H7 (cell line): ENCODE measurements at regions not wholly inside any gene's neighbourhood (a gene's known extent, or its start where the extent isn't known, plus 50 kb on each side); places are given as distances from the start of the nearest gene placed in this dataset.
"Not testable (repeated sequence)": the region's sequence is repeated elsewhere in the genome, so short reads cannot be mapped to it uniquely, and the experiment has no call there.

Source experiments
- DNase-seq: peaks from one replicate; pipeline ENCODE4 v3.0.0; 2012
- H3K27me3 ChIP-seq: 2 replicates; pipeline ENCODE4 v1.6.0; 2011; ENCODE audit warnings: mild to moderate bottlenecking, low read length; ENCODE audit not compliant: control insufficient read depth, insufficient read depth
- H3K36me3 ChIP-seq: replicated peaks from 2 replicates; pipeline ENCODE4 v1.5.1; 2011; ENCODE audit warnings: low read length; ENCODE audit not compliant: control insufficient read depth, insufficient read depth
- H3K4me3 ChIP-seq: 2 replicates; pipeline ENCODE4 v1.5.1; 2011; ENCODE audit warnings: low read depth, mild to moderate bottlenecking, control low read depth, low read length, moderate library complexity; ENCODE audit not compliant: insufficient read depth

DNA sequence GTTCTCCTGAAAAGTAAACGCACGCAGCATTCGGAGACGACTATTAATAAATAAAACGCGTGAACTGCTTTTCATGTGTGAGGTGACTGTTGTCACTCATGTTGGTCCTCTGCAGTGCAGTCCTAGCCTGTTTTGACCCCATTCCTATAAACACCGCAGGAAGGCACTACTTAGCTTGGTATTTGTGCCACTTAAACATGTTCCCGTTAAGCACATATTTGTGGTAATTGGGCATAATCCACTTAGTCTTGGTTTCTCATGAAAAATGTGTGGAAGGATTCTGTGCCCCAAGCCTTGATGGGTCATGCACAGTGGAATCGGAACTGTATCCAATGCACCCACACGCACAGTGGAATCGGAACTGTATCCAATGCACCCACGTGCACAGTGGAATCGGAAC is 313.9 kb downstream of the THBS2 start:
- no peak overlapping the region for H3K4me3 ChIP-seq
- DNase-seq = no peak
- H3K27me3 ChIP-seq = no peaks in the 10 kb centered on the region
- no peaks in the 10 kb centered on the region for H3K36me3 ChIP-seq

DNA sequence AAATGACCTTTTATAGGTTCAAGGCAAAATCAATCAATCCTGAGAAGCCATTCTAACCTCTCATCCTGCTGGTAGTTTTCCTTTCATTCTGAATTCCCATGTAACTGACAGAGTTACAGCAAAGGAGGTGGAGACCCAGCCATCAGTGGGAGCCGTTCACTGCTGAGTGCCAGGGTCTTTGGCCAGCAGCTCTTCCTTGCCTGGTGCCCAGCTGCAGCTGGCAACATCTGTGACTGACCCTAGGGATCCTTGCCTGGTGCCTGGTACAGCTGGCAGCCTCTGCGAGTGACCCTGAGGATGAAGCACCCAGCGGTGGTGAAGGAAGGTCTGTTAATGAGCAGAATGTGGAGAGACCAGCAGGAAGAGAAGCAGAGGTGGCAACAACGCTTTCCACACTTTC is 314.6 kb downstream of the THBS2 start:
- Histone ChIP-seq H3K27me3 (no peaks in the 10 kb centered on the region), H3K4me3 (no peak overlapping the region), H3K36me3 (no peaks in the 10 kb centered on the region)
- DNase-seq = no peak

DNA sequence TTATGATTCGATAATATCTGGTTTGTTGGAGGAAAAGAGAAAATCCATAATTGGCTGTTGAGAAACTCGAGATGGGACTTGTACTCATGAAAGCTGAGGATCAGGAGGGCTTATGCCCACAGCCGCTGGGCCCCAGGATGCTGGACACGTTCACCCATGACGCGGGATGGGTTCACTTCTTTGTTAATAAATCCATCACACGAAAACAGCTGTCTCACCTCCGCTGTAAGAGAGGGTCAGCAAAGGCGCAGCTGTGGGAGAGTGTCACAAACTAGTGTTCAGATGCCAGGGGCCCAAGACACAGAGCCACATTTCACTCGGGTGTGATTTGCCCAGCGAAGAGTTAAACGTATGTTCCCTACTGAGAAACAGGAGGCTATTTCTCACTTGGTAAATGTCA is 315.1 kb downstream of the THBS2 start:
- Histone ChIP-seq H3K27me3 (no peaks in the 10 kb centered on the region), H3K4me3 (no peak overlapping the region), H3K36me3 (no peaks in the 10 kb centered on the region)
- no peak for DNase-seq

DNA sequence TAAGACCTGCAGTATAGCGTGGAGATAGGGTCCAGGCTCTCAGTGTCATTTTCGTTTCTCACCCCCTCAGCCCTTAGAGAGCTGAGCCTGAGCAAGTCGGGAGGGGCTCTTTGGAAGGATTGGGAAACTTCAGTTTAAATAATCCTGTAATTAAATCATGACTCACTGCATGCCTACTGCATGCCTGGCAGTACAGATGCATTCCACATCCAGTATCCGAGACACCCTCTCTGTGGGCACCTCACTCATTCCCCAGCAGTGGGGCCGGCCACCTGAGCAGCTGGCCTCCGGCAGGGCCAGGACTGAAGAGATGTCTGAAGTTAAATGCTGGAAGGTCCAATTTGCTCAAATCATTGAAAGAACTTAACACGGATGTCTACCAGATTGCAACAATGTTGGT is 316.6 kb downstream of the THBS2 start:
- DNase-seq = no peak
- Histone ChIP-seq H3K27me3 (no peaks in the 10 kb centered on the region), H3K4me3 (no peak overlapping the region), H3K36me3 (no peaks in the 10 kb centered on the region)

DNA sequence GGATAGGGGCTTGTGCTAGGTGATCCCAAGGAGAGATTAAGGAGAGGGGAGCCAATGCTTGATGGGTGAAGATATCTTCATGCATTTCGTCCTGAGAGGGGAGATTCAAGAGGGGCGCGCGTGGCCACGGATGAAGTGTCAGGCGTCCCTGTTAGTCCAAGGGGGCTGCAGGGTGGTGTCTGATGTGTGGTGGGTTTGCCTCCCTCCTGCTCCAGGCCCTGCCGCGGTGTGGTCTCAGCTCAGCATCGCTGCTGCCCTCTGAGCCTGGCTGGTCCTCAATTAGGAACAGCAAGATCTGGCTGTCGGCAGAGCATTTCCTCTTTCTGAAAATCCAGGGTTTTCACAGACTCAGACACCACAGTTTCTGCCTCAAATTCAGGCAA is 318.0 kb downstream of the THBS2 start:
- Histone ChIP-seq H3K27me3 (no peaks in the 10 kb centered on the region), H3K4me3 (no peak overlapping the region)
- DNase-seq = no peak

GRCh38 chr6:168934660-168935627 is 318.7 kb downstream of the THBS2 start:
- no peak overlapping the region for H3K4me3 ChIP-seq
- no peaks in the 10 kb centered on the region for H3K36me3 ChIP-seq
- DNase-seq = no peak
- H3K27me3 ChIP-seq = no peaks in the 10 kb centered on the region

More for the DNA sequence above, 318.0 kb downstream of the THBS2 start:
- no peaks in the 10 kb centered on the region for H3K36me3 ChIP-seq

GRCh38 chr6:168932171-168932570 is 321.5 kb downstream of the THBS2 start:
- not testable (repeated sequence) for H3K27me3 ChIP-seq, H3K36me3 ChIP-seq, DNase-seq, H3K4me3 ChIP-seq

DNA sequence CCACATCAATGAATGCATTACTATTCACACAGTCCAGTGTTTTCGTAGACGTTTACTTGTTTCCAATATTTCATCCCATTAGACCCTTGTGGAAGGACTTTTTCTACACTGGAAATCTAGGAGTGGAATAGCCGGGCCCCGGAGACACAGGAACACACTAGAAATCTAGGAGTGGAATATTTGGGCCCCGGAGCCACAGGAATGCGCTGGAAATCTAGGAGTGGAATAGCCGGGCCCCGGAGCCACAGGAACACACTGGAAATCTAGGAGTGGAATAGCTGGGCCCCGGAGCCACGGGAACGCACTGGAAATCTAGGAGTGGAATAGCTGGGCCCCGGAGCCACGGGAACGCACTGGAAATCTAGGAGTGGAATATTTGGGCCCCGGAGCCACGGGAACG is 322.6 kb downstream of the THBS2 start:
- DNase-seq, H3K27me3 ChIP-seq, H3K36me3 ChIP-seq, H3K4me3 ChIP-seq: not testable (repeated sequence)

DNA sequence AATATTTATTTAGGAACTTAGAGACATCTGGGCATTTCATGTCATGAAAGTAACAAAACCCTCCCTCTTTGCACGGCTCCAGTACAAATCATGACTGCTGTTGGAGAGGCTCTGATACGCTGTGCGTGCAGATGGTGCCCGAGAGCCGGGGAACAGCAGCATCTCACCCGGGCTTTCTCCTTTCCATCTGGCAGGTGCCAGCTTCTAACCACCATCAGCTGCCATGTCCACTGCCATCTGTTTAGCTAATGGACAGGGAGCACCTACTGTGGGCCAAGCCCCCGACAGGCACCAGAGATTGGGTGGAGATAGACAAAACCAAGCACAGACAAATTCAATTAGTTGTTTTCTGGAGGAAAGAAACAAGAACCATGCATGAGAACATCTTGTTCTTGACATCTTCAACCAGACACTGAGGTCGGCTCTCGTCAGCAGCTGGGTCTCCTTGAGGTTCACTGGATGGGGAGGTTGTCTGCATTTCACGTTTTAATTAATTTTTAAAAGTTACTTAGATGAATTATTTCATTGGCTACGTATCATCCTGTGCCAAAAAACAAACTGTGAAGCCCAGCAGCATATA is 323.7 kb downstream of the THBS2 start:
- no peak for DNase-seq

DNA sequence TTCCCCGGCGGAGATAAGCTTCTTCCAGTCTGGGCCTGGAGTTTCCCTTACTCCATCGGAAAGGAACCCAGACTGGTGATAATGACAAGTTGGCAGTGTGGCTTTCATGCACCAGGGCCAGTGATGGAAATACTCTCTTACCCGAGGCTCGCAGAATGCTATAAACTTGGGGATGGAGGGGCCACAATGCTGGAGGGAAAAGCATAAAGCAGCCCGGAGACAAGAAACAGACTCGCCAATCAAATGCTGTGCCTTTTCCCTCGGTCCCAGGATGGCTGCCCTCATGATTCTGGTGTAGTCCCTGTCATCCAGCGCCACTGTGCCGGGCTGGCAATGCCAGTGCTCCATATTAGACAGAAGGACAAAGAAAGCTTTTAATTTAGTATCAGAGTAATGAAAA is 325.6 kb downstream of the THBS2 start:
- Histone ChIP-seq H3K27me3 (no peaks in the 10 kb centered on the region), H3K4me3 (no peak overlapping the region), H3K36me3 (no peaks in the 10 kb centered on the region)
- DNase-seq = no peak

More for the DNA sequence above, 323.7 kb downstream of the THBS2 start:
- Histone ChIP-seq H3K36me3 (no peaks in the 10 kb centered on the region), H3K4me3 (no peak overlapping the region), H3K27me3 (no peaks in the 10 kb centered on the region)

- Histone ChIP-seq H3K27me3 (no peaks in the 10 kb centered on the region), H3K4me3 (no peak overlapping the region), H3K36me3 (no peaks in the 10 kb centered on the region)
- no peak for DNase-seq
Measured at GRCh38 chr6:168927026-168927425, 326.6 kb downstream of the THBS2 start.

DNA sequence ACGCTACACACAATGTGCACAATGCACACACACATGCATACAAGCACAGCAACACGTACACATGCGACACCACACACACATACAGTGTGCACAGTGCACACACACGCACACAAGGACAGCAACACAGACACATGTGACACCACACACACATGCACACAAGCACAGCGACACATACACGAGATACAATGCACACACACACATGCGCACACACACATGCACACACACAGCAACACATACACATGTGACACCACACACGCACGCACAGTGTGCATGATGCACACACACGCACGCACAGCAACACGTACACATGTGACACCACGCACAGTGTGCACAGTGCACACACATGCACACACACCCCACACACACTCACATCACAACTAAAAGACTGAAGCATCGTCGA is 327.3 kb downstream of the THBS2 start:
- H3K4me3 ChIP-seq = no peak overlapping the region
- H3K27me3 ChIP-seq = no peaks in the 10 kb centered on the region
- no peaks in the 10 kb centered on the region for H3K36me3 ChIP-seq
- DNase-seq = no peak

DNA sequence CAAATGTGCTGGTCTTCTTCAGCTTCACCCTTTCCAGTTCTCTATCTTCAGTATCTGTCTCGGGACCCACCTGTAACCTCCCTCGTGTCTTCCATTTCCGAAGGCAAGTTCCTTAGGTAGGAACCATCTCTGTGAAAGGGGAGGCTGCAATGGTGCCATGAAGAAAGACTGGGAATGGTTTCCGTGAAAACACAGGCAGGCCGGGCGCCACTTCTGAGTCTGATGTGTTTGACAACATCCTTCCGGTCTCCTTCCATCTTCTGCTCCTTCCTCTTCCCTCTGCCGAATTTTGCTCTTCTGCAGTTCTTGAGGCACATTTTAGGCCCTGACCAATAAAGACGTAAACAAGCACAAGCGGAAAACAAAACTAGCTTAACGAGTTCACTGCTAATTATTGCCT is 328.0 kb downstream of the THBS2 start:
- no peaks in the 10 kb centered on the region for H3K27me3 ChIP-seq
- no peak for DNase-seq
- H3K36me3 ChIP-seq = no peaks in the 10 kb centered on the region
- no peak overlapping the region for H3K4me3 ChIP-seq

DNA sequence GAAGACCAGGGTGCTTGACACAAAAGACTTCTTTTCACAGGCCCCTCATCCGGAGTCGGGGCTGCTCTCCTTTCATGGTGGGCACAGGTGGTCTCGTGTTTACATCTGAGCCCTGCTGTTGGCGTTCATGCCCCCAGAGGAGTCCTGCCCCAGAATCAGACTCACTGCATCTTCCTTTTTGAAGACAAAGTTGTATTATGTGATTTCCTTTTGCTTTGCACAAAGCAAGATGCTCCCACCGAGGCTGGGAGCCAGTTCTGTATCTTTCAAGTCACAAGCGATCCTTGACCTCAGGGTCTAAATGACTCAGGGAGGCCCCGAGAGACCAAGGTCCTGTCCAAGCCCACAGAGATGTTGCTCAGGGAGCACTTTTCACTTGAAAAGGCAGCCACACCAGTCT is 330.5 kb downstream of the THBS2 start:
- no peak for DNase-seq
- H3K36me3 ChIP-seq = no peaks in the 10 kb centered on the region
- no peak overlapping the region for H3K4me3 ChIP-seq
- H3K27me3 ChIP-seq = no peaks in the 10 kb centered on the region

DNA sequence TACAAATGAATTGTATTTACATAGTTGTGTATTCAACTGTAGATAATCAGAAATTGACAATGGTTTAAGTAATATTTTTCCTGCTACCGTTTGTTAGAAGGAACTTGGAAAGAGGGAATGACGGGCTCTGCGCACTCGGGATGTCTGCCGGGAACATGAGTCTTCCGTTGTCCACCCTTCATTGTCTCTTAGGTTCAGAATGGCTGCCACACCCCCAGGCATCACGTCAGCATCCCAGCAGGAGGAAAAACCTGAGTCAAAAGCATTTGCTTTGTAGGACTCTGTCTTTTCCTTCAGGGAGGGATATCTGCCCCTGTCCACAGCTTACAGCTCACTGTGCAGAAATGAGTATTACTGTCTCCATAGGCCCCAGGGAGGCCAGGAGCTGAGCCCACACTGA is 331.2 kb downstream of the THBS2 start:
- Histone ChIP-seq H3K27me3 (no peaks in the 10 kb centered on the region), H3K36me3 (no peaks in the 10 kb centered on the region), H3K4me3 (no peak overlapping the region)
- no peak for DNase-seq
